NCI-H2227 (cell line): ENCODE measurements at regions not wholly inside any gene's neighbourhood (a gene's known extent, or its start where the extent isn't known, plus 50 kb on each side); places are given as distances from the start of the nearest gene placed in this dataset.
"Not testable (repeated sequence)": the region's sequence is repeated elsewhere in the genome, so short reads cannot be mapped to it uniquely, and the experiment has no call there.

ENCODE experiments used
- DNase-seq: peaks from one replicate; lab custom pipeline; 2025; ENCODE audit not compliant: unreplicated experiment; lab: John Stamatoyannopoulos, UW

DNA sequence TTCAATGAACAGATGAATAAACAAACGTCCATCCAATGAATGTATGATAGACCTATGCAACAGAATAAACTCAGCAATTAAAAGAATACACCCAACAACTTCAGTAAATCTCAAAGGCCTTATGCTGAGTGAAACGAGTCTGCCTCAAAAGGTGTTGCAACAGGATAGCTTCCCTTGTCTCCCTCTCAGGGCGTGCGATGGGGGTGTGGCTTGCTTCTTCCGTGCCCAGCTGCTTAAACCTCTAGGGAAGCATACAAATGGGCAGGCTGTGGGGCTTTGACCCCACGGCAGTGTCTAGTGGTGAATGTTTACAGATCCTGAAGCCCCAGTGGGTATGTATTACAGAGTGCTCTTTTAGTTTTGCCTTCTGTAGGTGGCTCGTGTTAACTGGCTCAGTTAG, 87.0 kb upstream of the CCL21 start:
- no peak for DNase-seq

DNA sequence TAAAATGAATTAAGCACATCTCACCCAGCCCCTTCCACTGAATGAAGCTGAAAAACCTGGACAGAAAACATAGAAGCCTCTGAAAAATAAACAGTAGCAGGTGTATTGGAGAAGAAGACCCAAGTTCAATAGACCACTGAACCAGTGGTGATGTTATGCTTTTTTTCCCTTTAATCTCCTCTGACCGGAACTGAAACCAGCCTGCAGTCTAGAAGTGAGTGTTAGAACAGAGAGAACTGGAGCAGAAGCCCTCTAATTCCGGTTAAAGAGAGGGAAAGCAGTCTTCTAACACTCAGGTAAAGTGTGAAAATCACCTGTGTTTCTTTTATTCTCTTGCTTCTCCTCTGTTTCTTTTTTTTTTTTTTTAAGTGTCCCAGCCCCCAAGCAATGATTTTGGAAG, 83.5 kb upstream of the CCL21 start:
- no peak for DNase-seq

DNA sequence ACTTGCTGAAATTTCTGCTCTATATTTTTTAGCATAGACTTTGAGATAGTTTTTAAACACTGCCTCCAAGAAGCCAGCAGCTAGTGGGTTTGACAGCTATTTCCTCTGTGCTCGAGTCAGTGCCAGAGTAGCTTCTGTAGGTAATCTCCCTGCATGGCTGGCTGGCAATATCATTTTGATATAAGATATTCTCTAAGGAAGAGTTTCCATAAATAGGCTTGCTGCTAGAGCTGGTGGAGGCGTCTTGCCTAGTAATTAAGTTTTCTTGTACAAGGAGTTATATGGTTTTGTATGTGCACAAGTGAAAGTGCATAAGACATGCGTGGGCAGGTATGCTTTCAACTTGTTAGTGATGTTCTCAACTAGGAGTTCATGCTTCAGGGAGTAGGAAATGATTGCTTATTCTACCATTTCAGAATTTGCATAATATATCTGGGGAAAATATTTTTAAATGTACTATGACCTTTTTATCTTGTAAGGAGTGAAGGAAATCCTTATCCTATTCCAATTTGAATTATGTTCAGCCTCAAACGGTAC, 74.1 kb upstream of the CCL21 start:
- DNase-seq: no peak

DNA sequence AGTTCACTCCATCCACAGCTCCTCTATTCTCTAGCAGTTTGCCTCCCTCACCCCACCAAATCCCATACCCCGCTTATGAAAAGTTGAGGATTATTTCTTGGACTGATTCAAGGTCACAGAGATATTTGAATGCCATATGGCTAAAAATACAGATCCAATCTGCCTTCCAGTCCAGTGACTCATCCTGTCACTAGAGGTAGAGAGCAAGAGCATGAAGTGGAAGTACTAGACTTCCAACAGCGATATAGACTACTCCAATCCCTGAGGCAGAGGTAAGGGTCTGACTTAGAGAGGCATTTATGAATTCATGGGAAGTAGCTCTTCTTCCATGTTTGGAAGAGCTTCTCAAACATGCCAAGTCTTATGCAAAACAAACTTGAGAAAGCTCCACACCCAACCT, 72.4 kb upstream of the CCL21 start:
- no peak for DNase-seq

DNA sequence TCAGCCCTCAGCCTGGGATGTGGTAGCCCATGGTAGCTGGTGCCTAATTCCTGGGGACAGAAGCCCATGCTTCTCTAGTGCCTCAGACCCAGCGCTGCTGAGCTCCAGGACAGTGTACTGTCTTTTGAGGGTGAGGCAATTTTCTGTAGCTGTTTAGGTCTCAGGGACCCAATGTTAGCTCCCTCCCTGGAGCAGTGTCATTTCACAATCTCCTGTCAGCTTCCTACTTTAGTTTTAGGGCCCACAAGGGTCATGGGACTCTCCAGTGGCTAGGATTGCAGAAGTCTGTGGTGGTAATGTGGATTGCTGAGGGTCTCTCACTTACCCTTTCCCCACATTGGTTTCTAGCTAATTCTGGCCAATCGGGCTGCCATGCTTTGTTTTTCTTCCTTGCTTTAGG, 67.7 kb upstream of the CCL21 start:
- no peak for DNase-seq

DNA sequence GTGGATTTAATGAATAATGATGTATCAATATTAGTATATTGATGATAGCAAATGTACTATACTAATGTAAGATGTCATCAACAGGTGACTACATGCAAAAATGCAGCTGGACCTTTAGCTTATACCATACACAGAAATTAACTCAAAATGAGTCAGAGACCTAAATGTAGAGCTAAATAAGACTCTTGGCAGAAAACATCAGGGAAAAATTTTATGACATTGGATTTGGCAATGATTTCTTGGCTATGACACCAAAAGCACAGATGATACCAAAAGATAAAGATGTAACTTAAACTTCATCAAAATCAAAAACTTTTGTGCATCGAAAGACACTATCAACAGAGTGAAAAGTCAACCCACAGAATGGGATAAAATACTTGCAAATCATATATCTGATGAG, 64.0 kb upstream of the CCL21 start:
- no peak for DNase-seq

DNA sequence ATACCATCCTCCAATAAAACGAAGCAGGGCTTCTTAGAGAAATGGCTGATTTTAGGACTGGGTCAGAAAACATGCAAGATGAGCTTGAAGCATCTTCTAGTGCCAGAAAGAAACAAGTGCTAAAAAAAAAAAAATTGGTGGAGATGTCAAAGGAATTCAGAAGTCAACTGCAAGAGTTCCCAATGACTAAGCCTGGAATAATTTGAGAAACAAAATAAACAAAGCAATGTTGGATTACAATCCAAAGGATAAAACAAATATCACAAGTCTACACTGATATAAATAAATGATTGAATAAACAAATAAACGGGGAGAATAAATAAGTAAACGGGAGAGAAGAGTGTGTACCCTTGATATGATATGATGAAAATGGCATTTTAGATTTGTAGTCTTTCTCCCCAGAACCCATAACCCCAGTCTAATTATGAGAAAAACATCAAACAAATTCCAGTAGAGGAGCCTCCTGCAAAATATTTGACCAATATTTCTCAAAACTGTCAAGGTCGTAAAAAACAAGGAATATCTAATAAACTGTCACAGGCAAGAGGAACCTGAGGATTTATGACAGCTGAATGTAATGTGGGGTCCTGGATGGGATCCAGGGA, 63.5 kb upstream of the CCL21 start:
- no peak for DNase-seq

DNA sequence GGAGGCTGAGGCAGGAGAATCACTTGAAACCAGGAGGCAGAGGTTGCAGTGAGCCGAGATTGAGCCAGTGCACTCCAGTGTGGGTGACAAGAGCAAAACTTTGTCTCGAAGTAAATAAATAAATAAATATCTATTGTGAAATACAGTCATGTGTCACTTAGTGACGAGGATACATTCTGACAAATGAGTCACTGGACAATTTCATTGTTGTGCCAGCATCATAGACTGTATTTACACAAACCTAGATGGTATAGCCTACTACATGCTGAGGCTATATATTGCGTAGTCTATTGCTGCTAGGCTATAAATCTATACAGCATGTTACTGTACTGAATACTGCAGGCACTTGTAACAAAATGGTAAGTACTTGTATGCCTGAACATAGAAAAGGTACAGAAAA, 61.1 kb upstream of the CCL21 start:
- no peak for DNase-seq

DNA sequence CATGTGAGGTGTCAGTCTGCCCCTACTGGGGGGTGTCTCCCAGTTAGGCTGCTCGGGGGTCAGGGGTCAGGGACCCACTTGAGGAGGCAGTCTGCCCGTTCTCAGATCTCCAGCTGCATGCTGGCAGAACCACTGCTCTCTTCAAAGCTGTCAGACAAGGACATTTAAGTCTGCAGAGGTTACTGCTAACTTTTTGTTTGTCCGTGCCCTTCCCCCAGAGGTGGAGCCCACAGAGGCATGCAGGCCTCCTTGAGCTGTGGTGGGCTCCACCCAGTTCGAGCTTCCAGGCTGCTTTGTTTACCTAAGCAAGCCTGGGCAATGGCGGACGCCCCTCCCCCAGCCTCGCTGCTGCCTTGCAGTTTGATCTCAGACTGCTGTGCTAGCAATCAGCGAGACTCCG, 57.2 kb upstream of the CCL21 start:
- DNase-seq: not testable (repeated sequence)

DNA sequence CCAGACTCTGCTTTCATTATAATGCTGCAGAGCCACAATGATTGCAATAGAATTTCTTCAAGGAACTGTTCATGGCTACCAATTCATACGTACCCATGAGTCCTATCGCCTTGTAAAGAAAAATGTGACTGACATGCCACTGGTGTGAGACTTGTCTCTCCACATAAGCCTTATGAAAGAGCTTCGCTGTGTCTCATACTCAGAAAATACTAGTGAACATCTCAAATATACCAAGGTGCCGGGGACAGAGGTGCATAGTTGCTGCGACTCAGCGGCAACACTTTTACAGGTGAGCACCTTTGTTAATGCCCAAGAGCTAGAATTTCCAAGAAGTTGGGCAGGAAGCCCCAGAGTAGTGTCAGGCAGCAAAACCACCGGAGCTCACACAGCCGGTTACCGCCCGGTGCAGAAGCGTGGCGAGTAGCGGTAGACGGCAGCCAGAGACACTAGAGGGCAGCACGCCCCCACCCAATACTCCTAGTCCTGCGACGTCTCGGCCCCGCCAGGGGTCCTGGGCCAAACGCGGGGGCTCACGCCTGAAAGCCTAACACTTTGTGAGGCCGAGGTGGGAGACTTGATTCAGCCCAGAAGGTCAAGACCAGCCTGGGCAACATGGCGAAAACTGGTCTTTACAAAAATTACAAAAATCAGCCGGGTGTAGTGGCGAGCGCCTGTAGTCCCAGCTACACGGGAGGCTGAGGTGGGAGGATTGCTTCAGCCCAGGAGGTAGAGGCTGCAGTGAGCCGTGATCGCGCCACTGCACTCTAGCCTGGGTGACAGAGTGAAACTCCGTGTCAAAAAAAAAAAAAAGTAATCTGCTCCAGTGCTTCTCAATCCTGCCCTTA, 50.5 kb upstream of the CCL21 start:
- peak; percentile 39 for DNase-seq
